HG02938 (cell line): ENCODE measurements at regions not wholly inside any gene's neighbourhood (a gene's known extent, or its start where the extent isn't known, plus 50 kb on each side); places are given as distances from the start of the nearest gene placed in this dataset.
"Not testable (repeated sequence)": the region's sequence is repeated elsewhere in the genome, so short reads cannot be mapped to it uniquely, and the experiment has no call there.

Source experiments
- ATAC-seq: cut with Tn5 transposase; IDR thresholded peaks from one replicate; pipeline ENCODE4 v1.9.1; 2021; ENCODE audit warnings: mild to moderate bottlenecking, moderate library complexity; ENCODE audit not compliant: unreplicated experiment

- ATAC-seq = no peak
Observed at GRCh38 chr5:104909803-104910202, 1347.2 kb upstream of the NUDT12 start.

- no peak for ATAC-seq
Observed at GRCh38 chr5:104904561-104904960, 1342.0 kb upstream of the NUDT12 start.

- no peak for ATAC-seq
Observed at GRCh38 chr5:104903941-104904340, 1341.4 kb upstream of the NUDT12 start.

- no peak for ATAC-seq
Observed at GRCh38 chr5:104891596-104891995, 1329.0 kb upstream of the NUDT12 start.

GRCh38 chr5:104890767-104891166 is 1328.2 kb upstream of the NUDT12 start:
- no peak for ATAC-seq

- no peak for ATAC-seq
Observed at GRCh38 chr5:104859437-104859836, 1296.8 kb upstream of the NUDT12 start.

DNA sequence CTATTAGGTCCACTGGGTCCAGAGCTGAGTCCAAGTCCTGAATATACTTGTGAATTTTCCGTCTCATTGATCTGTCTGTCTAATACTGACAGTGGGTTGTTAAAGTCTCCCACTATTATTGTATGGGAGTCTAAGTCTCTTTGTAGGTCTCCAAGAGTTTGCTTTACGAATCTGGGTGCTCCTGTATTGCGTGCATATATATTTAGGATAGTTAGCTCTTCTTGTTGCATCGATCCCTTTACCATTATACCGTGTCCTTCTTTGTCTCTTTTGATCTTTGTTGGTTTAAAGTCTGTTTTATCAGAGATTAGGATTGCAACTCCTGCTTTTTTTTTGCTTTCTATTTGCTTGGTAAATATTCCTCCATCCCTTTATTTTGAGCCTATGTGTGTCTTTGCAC is 1289.5 kb upstream of the NUDT12 start:
- ATAC-seq = not testable (repeated sequence)

DNA sequence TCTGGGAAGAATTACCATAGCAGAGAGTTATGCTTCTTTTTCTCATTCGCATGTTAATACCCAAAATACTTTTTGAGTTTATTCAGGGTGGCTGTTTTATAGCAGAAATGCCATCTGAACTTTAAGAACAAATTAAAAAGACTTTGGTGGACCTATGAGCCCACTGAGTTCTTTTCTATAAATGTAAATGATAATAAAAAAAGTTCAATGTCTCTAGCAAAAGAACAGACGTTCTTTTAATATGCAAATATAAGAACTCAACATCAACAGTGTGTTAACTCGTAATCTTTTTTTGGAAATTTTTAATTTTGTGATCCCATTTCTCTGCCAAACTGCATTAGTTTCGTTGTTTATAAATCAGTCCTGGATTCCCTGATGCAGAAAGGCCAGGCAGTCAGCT is 1283.0 kb upstream of the NUDT12 start:
- ATAC-seq = no peak

DNA sequence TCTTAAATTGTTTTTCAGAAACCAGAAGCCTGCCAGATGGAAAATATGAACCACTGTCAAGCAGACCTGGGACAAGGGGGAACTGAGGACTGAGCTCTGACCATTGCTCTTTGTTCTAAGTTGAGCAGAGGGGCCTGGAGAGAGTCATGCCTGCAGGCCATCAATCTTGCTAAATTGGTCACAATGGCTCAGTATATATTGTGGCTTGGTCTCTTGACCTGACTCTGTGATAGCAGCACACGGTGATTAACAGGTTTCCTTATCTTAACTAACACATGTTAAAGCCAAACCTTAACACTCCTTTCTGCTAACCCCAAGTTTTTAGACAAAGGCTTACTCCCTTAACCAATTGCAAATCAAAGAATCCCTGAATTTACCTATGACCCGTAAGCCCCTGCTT is 1281.2 kb upstream of the NUDT12 start:
- ATAC-seq = no peak

DNA sequence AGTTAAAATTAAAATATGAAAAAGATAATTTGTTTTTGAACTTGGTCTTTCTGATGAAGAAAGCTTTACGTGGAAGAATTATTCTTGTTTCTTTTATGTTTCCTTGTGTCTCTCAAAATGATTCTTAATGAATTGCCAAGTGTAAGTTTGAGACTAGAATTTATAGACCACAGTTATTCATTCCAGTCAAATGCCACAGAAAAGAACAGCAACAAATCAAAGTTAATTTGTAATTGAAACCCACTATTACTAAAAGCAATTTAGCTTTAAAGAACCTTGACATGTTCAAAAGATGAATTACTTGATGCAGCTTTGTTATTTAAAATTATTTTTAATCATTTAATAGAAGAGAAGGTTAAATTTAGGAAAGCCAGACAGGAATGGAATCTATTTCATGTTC is 1277.7 kb upstream of the NUDT12 start:
- ATAC-seq = no peak

GRCh38 chr5:104831515-104831914 is 1268.9 kb upstream of the NUDT12 start:
- ATAC-seq = not testable (repeated sequence)

DNA sequence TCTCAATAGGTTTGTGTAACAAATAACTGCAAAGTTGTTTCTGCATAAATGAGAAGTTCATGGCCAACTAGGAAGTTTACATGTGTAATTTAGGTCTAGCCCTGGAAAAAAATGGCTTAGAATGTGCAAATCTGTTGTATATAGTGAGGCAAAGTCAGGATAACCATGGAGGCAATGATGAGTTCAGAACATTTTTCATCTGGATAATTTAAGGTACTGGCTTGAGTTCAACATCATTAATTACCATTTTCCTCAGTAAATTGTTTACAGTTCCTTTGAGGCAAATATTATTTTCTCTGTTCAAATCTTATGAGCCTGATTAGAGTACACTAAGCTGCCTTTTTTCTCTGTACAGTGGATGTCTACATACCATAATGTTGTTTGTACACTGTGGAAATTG is 1259.0 kb upstream of the NUDT12 start:
- no peak for ATAC-seq

DNA sequence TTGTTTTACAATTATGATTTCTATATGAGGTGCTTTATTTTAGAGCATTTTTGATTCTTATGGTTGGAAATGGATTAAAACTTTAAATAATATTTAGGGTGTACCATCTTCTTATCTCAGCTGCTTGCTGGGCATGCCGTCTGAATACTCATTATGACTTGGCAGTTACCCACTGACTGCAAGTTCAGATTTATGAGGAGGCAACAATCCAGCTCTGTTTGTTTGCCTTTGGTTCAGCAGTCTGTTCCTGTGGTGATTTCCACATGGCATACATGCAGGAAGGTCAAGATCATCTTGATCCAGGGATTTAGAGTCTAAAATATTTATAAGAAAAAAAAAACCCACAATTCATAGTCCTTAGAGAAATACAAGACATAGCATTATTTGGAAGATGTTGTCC is 1254.5 kb upstream of the NUDT12 start:
- ATAC-seq = no peak

GRCh38 chr5:104815212-104815611 is 1252.6 kb upstream of the NUDT12 start:
- ATAC-seq = no peak

GRCh38 chr5:104800440-104801048 is 1238.0 kb upstream of the NUDT12 start:
- ATAC-seq = no peak

DNA sequence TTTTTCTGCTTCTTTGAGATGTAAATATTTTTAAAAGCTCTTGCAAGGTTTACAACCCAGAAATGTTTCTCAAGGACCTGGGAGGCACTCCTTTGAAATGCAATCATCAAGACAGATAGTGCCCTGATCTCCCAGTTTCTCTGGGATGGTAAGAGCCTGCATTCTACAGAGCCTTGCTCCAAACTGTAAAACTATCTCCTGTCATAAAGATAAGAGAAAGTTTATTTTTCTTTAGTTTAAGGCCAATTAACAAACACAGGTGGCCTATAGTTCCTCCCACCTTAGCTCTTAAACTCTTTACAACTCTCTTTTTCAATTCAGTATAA is 1231.1 kb upstream of the NUDT12 start:
- no peak for ATAC-seq

GRCh38 chr5:104793031-104793754 is 1230.6 kb upstream of the NUDT12 start:
- no peak for ATAC-seq

GRCh38 chr5:104789366-104789765 is 1226.8 kb upstream of the NUDT12 start:
- ATAC-seq = no peak

- no peak for ATAC-seq
Observed at GRCh38 chr5:104785097-104785496, 1222.5 kb upstream of the NUDT12 start.

- ATAC-seq = no peak
Observed at GRCh38 chr5:104774372-104774771, 1211.8 kb upstream of the NUDT12 start.

DNA sequence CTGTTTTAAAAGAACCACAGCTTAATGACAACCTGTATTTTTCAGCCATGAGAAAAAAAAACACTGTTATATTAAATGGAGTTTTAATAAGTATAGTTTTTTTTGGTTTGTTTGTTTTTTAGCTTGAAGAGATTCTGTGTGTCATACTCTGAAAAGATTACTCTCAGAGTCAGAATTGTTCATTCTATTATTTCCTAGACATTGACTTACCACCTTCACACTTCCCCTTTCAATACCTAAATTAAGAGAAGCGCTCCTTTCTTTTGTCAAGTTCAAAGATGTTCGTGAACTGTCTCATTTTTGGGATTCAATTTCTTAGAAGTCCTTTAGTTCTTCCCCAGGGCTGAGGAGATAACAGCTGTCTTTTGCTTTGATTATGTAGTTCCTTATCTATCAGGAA is 1201.6 kb upstream of the NUDT12 start:
- no peak for ATAC-seq

DNA sequence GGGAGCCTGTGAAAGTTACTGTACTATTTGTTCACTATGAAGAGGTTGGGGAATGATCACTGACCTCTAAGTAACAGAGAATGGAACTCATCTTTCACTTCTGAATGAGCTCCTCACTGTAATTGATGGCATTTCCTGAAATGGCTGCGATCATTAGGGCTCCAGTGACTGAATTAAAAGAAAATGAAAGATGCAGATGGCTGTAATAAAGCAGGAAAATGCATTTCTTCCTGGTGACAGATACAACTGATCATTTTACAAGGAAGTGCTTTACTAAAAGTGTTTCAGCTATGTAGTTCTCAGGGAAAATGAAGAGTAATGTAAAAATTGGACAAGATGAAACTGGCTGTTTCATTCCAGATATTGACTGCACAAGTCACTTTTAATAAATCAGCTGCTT is 1200.6 kb upstream of the NUDT12 start:
- no peak for ATAC-seq

- no peak for ATAC-seq
Observed at GRCh38 chr5:104757915-104758314, 1195.3 kb upstream of the NUDT12 start.
